Endothelial cell of umbilical vein (primary cell): ENCODE measurements at regions not wholly inside any gene's neighbourhood (a gene's known extent, or its start where the extent isn't known, plus 50 kb on each side); places are given as distances from the start of the nearest gene placed in this dataset.

Experiments used
- BruUV-seq: library from RNA; stranded (reverse); fragments of 400-500 nt; replicated peaks from 2 replicates; lab custom pipeline; 2021; lab: Mats Ljungman, UMichigan
- CTCF ChIA-PET: fragments of 300-600, 350-600 bp; sonication (Branson Sonifier 250); formaldehyde crosslinking; loops from one replicate; lab custom pipeline; 2021; ENCODE audit warnings: antibody characterized with exemption, inconsistent platforms; lab: Charles Lee
- POLR2A ChIA-PET: fragments of 300-600, 350-600 bp; sonication (Branson Sonifier 250); formaldehyde crosslinking; loops from one replicate; lab custom pipeline; 2021; ENCODE audit warnings: antibody characterized with exemption, inconsistent platforms; lab: Charles Lee
- DNase-seq: peaks from one replicate; pipeline ENCODE4 v3.0.0-alpha.2; 2011; ENCODE audit warnings: low read depth, low spot score
- FAIRE-seq: peaks from 2 replicates; lab custom pipeline; 2011; peaks lifted over from hg19 to GRCh38; lab: Jason Lieb, UNC
- H2AFZ ChIP-seq: 2 replicates; pipeline ENCODE4 v1.6.0; 2012; ENCODE audit warnings: low read depth, low read length, control low read depth, inconsistent platforms
- H3K27ac ChIP-seq: 2 replicates; pipeline ENCODE4 v1.5.1; 2011; ENCODE audit warnings: low read depth, mild to moderate bottlenecking, control low read depth, low read length, moderate library complexity; ENCODE audit not compliant: insufficient read depth
- H3K27me3 ChIP-seq, 2 experiments: 2 replicates each; pipeline versions ENCODE4 v1.6.0 to v1.6.1; 2011; ENCODE audit warnings: low read length in 2 of 2, mixed read lengths in 1 of 2; ENCODE audit not compliant: control insufficient read depth in 2 of 2, insufficient read depth in 2 of 2
- H3K36me3 ChIP-seq, 2 experiments: 2 replicates in 1 of 2; 3 replicates in 1 of 2; pipeline ENCODE4 v1.5.1; 2011; ENCODE audit warnings: low read length in 2 of 2, mild to moderate bottlenecking in 1 of 2, moderate library complexity in 1 of 2; ENCODE audit not compliant: control insufficient read depth in 2 of 2, insufficient read depth in 2 of 2; ENCODE audit errors: extremely low read depth in 1 of 2
- H3K4me1 ChIP-seq: 3 replicates; pipeline ENCODE4 v1.5.1; 2011; ENCODE audit warnings: mild to moderate bottlenecking, low read length; ENCODE audit not compliant: control insufficient read depth, insufficient read depth; ENCODE audit errors: extremely low read depth
- H3K4me2 ChIP-seq: 2 replicates; pipeline ENCODE4 v1.6.1; 2011; ENCODE audit warnings: low read length, control low read depth, mixed read lengths; ENCODE audit not compliant: insufficient read depth
- H3K4me3 ChIP-seq, 3 experiments: fragments of 200-600 bp in 1 of 3; sonication (generic), shearing (Covaris generic) in 1 of 3; replicated peaks in 1 of 3; 2 replicates each; pipeline ENCODE4 v1.5.1; 2011 to 2016; ENCODE audit warnings: control low read depth in 3 of 3, low read length in 3 of 3, mild to moderate bottlenecking in 2 of 3, inconsistent platforms in 1 of 3, low read depth in 1 of 3, moderate library complexity in 1 of 3; ENCODE audit not compliant: insufficient read depth in 1 of 3
- H3K79me2 ChIP-seq: 2 replicates; pipeline ENCODE4 v1.6.0; 2012; ENCODE audit warnings: low read length, inconsistent platforms; ENCODE audit not compliant: control insufficient read depth, insufficient read depth
- H3K9ac ChIP-seq: replicated peaks from 2 replicates; pipeline ENCODE3; 2011; ENCODE audit warnings: low read length, control low read depth; ENCODE audit not compliant: insufficient read depth; ENCODE audit errors: extremely low read depth
- H3K9me1 ChIP-seq: replicated peaks from 3 replicates; pipeline ENCODE4 v1.6.0; 2011; ENCODE audit warnings: mild to moderate bottlenecking, low read length; ENCODE audit not compliant: control insufficient read depth, insufficient read depth; ENCODE audit errors: extremely low read depth
- H3K9me3 ChIP-seq: replicated peaks from 2 replicates; pipeline ENCODE4 v1.5.1; 2012; ENCODE audit warnings: low read length, inconsistent platforms; ENCODE audit not compliant: control insufficient read depth, insufficient read depth
- H4K20me1 ChIP-seq: replicated peaks from 2 replicates; pipeline ENCODE3; 2011; ENCODE audit warnings: mild to moderate bottlenecking, low read length; ENCODE audit not compliant: control insufficient read depth, insufficient read depth; ENCODE audit errors: extremely low read depth
- EZH2 ChIP-seq: IDR thresholded peaks from 2 replicates; pipeline ENCODE4 v1.6.1; 2012; ENCODE audit warnings: borderline replicate concordance, low read depth, mild to moderate bottlenecking, moderate library complexity, low read length, inconsistent platforms; ENCODE audit not compliant: severe bottlenecking
- FOS ChIP-seq: IDR thresholded peaks from 2 replicates; pipeline ENCODE4 v1.6.1; 2011; ENCODE audit warnings: mild to moderate bottlenecking, low read length, moderate library complexity, borderline replicate concordance; ENCODE audit not compliant: insufficient read depth
- GATA2 ChIP-seq: IDR thresholded peaks from 2 replicates; pipeline ENCODE4 v1.7.0; 2011; ENCODE audit warnings: low read depth, mild to moderate bottlenecking, moderate library complexity, mixed read lengths, low read length; ENCODE audit not compliant: insufficient read length, insufficient read depth
- JUN ChIP-seq: IDR thresholded peaks from 2 replicates; pipeline ENCODE4 v1.6.1; 2011; ENCODE audit warnings: borderline replicate concordance, low read depth; ENCODE audit not compliant: insufficient read length, insufficient read depth
- MAX ChIP-seq: IDR thresholded peaks from 2 replicates; pipeline ENCODE4 v1.6.1; 2011; ENCODE audit not compliant: insufficient read depth, insufficient read length
- MYC ChIP-seq: IDR thresholded peaks from one replicate; pipeline ENCODE4 v1.6.1; 2011; ENCODE audit warnings: mild to moderate bottlenecking, low read depth, low read length
- POLR2A ChIP-seq: IDR thresholded peaks from 2 replicates; pipeline ENCODE4 v1.6.1; 2012; ENCODE audit warnings: low read depth, mild to moderate bottlenecking, control low read depth, low read length
- POLR2AphosphoS5 ChIP-seq: IDR thresholded peaks from 2 replicates; pipeline ENCODE4 v1.6.1; 2012; ENCODE audit warnings: low read depth, mild to moderate bottlenecking, control low read depth, low read length, moderate library complexity; ENCODE audit not compliant: insufficient read depth
- dilution Hi-C: fragments of 300-500 bp; cut with MboI; formaldehyde crosslinking; loops from one replicate; pipeline ENCODE4 v1.15.0; 2019; ENCODE audit warnings: low sequenced_read_pairs; ENCODE audit not compliant: extremely low pct_ligation_motif_present
- intact Hi-C: fragments of 100-400 bp; cut with micrococcal nuclease; formaldehyde crosslinking; loops from one replicate; pipeline ENCODE4 v1.10.0; 2022
- TF ChIP-seq, protein P1 (sequence below), 2 donors: IDR thresholded peaks; 1 replicate in 1 of 2; 2 replicates in 1 of 2; pipeline ENCODE4 v1.5.1; 2011; ENCODE audit warnings: low read length in 2 of 2, mild to moderate bottlenecking in 2 of 2, moderate library complexity in 2 of 2, control low read depth in 1 of 2, inconsistent platforms in 1 of 2, low read depth in 1 of 2; ENCODE audit not compliant: insufficient read depth in 1 of 2; ENCODE audit errors: extremely low read depth in 1 of 2

GRCh38 chr3:55305696-55306485, 181.2 kb downstream of the WNT5A start:
- dilution Hi-C loops, result no loop called here
- H3K4me2 ChIP-seq, result no peak overlapping the region
- H3K4me3 ChIP-seq, result no peak overlapping the region
- no peaks in the 10 kb centered on the region for H3K4me1 ChIP-seq
- FAIRE-seq (no peak), DNase-seq (no peak)
- intact Hi-C loops, result no loop called here
- ChIA-PET CTCF (no interaction called here), POLR2A (no interaction called here)
- H3K79me2 ChIP-seq, result no peaks in the 10 kb centered on the region
- no peaks in the 10 kb centered on the region for H3K36me3 ChIP-seq
- peaks cover 2% of the 10 kb centered on the region for H3K9me3 ChIP-seq
- no peak overlapping the region for H3K9ac ChIP-seq
- no TSS peak for BruUV-seq
- no peak overlapping the region for H2AFZ ChIP-seq
- H3K9me1 ChIP-seq, result no peaks in the 10 kb centered on the region
- no peak for TF ChIP-seq POLR2A
- H3K27ac ChIP-seq, result no peak overlapping the region
- no peaks in the 10 kb centered on the region for H4K20me1 ChIP-seq
- no peaks in the 10 kb centered on the region for H3K27me3 ChIP-seq

DNA sequence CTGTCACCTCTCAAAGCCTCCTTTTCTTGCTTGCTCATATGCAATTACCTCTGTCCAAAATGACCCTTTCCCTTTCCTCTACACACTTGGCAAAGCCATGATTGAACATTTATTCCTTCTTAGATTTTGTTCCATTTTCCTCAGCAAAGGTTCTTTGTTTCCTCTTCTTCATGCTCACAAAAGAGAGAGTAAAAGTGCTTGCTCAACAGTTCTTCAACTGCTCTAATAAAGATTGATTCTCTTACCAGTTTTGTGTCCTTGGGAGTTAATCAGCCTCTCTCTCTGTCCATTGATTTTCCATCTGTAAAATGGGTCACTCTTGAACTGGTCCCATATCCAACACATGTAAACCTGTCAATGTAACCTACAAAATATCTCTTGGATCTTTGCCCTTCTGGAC, 186.4 kb downstream of the WNT5A start:
- Histone ChIP-seq H3K4me3 (no peak overlapping the region), H3K27me3 (no peaks in the 10 kb centered on the region), H3K36me3 (no peaks in the 10 kb centered on the region), H3K9me1 (no peaks in the 10 kb centered on the region), H3K9ac (no peak overlapping the region), H2AFZ (no peak overlapping the region), H3K79me2 (no peaks in the 10 kb centered on the region), H3K4me1 (no peaks in the 10 kb centered on the region), H3K4me2 (no peak overlapping the region), H4K20me1 (no peaks in the 10 kb centered on the region), H3K9me3 (peaks cover 2% of the 10 kb centered on the region), H3K27ac (no peak overlapping the region)
- no TSS peak for BruUV-seq
- intact Hi-C loops (no loop called here), dilution Hi-C loops (no loop called here)
- POLR2A ChIA-PET, result no interaction called here
- DNase-seq (no peak), FAIRE-seq (no peak)
- no peak for TF ChIP-seq EZH2
- TF ChIP-seq POLR2AphosphoS5, result no peak
- no peak for TF ChIP-seq MAX
- TF ChIP-seq POLR2A, result no peak
- TF ChIP-seq MYC, result no peak
- TF ChIP-seq, protein P1, sequence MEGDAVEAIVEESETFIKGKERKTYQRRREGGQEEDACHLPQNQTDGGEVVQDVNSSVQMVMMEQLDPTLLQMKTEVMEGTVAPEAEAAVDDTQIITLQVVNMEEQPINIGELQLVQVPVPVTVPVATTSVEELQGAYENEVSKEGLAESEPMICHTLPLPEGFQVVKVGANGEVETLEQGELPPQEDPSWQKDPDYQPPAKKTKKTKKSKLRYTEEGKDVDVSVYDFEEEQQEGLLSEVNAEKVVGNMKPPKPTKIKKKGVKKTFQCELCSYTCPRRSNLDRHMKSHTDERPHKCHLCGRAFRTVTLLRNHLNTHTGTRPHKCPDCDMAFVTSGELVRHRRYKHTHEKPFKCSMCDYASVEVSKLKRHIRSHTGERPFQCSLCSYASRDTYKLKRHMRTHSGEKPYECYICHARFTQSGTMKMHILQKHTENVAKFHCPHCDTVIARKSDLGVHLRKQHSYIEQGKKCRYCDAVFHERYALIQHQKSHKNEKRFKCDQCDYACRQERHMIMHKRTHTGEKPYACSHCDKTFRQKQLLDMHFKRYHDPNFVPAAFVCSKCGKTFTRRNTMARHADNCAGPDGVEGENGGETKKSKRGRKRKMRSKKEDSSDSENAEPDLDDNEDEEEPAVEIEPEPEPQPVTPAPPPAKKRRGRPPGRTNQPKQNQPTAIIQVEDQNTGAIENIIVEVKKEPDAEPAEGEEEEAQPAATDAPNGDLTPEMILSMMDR (IDR thresholded peaks at IDR 0.05; ENCODE audit: extremely low read depth in 1 of 2, insufficient read depth in 1 of 2, low read depth in 1 of 2, low read length in 2 of 2), result no peak
- no peak for TF ChIP-seq JUN
- no peak for TF ChIP-seq GATA2
- no peak for TF ChIP-seq FOS
- CTCF ChIA-PET, result no interaction called here
